WTC11 (cell line): ENCODE measurements at regions not wholly inside any gene's neighbourhood (a gene's known extent, or its start where the extent isn't known, plus 50 kb on each side); places are given as distances from the start of the nearest gene placed in this dataset.

Experiments used
- ATAC-seq: fragments of 200-7000 bp; cut with Tn5 transposase; 2 replicates; pipeline ENCODE4 v1.10.0; 2021; ENCODE audit warnings: mild to moderate bottlenecking, moderate library complexity
- CTCF ChIA-PET: fragments of 300-600 bp; sonication (Branson Sonifier 250); formaldehyde crosslinking; loops from one replicate; lab custom pipeline; 2021; ENCODE audit warnings: antibody characterized with exemption; lab: Charles Lee
- POLR2A ChIA-PET: fragments of 350-600 bp; sonication (Branson Sonifier 250); formaldehyde crosslinking; loops from one replicate; lab custom pipeline; 2021; ENCODE audit warnings: antibody characterized with exemption; lab: Charles Lee
- DNase-seq: peaks from one replicate; pipeline ENCODE4 v3.0.0; 2021; ENCODE audit warnings: low spot score
- H3K27ac Mint-ChIP-seq: 2 replicates; pipeline ENCODE4 v1.8.0; 2021; ENCODE audit warnings: mixed read lengths
- H3K27me3 Mint-ChIP-seq: 2 replicates; pipeline ENCODE4 v1.8.0; 2021; ENCODE audit warnings: low read depth, mild to moderate bottlenecking, moderate library complexity, mixed read lengths
- H3K36me3 Mint-ChIP-seq: 2 replicates; pipeline ENCODE4 v1.8.0; 2021; ENCODE audit warnings: mixed read lengths
- H3K4me1 Mint-ChIP-seq: 2 replicates; pipeline ENCODE4 v1.8.0; 2022; ENCODE audit warnings: mixed read lengths
- H3K4me3 Mint-ChIP-seq: 2 replicates; pipeline ENCODE4 v1.8.0; 2021; ENCODE audit warnings: mild to moderate bottlenecking, moderate library complexity, mixed read lengths
- H3K9me3 Mint-ChIP-seq: 2 replicates; pipeline ENCODE4 v1.8.0; 2021; ENCODE audit warnings: mixed read lengths
- ATF1 ChIP-seq: sonication (generic); formaldehyde crosslinking; IDR thresholded peaks from 2 replicates; pipeline ENCODE4 v1.8.1; 2023; ENCODE audit warnings: mild to moderate bottlenecking, moderate library complexity, missing genetic modification reagents
- ATF2 ChIP-seq: sonication (generic); formaldehyde crosslinking; IDR thresholded peaks from 2 replicates; pipeline ENCODE4 v1.8.1; 2022; ENCODE audit warnings: low read depth, missing genetic modification reagents, borderline replicate concordance
- E2F1 ChIP-seq: sonication (generic); formaldehyde crosslinking; IDR thresholded peaks from 2 replicates; pipeline ENCODE4 v1.8.0; 2022; ENCODE audit warnings: mild to moderate bottlenecking, missing genetic modification reagents
- FOXP1 ChIP-seq: sonication (generic); formaldehyde crosslinking; IDR thresholded peaks from 2 replicates; pipeline ENCODE4 v1.8.0; 2022; ENCODE audit warnings: missing genetic modification reagents, mild to moderate bottlenecking, moderate library complexity, borderline replicate concordance
- HMGA2 ChIP-seq: fragments of 250-450 bp; sonication (Bioruptor Pico); IDR thresholded peaks from 2 replicates; pipeline ENCODE4 v1.4.0; 2021; ENCODE audit warnings: mild to moderate bottlenecking, moderate library complexity
- IRF1 ChIP-seq: sonication (generic); formaldehyde crosslinking; IDR thresholded peaks from 2 replicates; pipeline ENCODE4 v1.8.0; 2023; ENCODE audit warnings: missing genetic modification reagents
- MAX ChIP-seq: sonication (generic); formaldehyde crosslinking; IDR thresholded peaks from 2 replicates; pipeline ENCODE4 v1.8.0; 2022; ENCODE audit warnings: mild to moderate bottlenecking, missing genetic modification reagents
- NFE2L1 ChIP-seq: sonication (generic); formaldehyde crosslinking; IDR thresholded peaks from 2 replicates; pipeline ENCODE4 v1.8.1; 2023; ENCODE audit warnings: missing genetic modification reagents
- PRRX2 ChIP-seq: fragments of 250-450 bp; sonication (Bioruptor Pico); IDR thresholded peaks from 2 replicates; pipeline ENCODE4 v1.8.0; 2021; ENCODE audit warnings: mild to moderate bottlenecking
- RORB ChIP-seq: fragments of 250-450 bp; sonication (Bioruptor Pico); IDR thresholded peaks from 2 replicates; pipeline ENCODE4 v1.9.0; 2021; ENCODE audit warnings: mild to moderate bottlenecking
- SMAD4 ChIP-seq: sonication (generic); formaldehyde crosslinking; IDR thresholded peaks from 2 replicates; pipeline ENCODE4 v1.8.0; 2022; ENCODE audit warnings: mild to moderate bottlenecking, missing genetic modification reagents
- SP1 ChIP-seq: sonication (generic); formaldehyde crosslinking; conservative IDR thresholded peaks from 2 replicates; pipeline ENCODE4 v1.8.1; 2022; ENCODE audit warnings: missing genetic modification reagents
- TCF7 ChIP-seq: sonication (generic); formaldehyde crosslinking; IDR thresholded peaks from 2 replicates; pipeline ENCODE4 v1.8.0; 2022; ENCODE audit warnings: mild to moderate bottlenecking, low read depth, missing genetic modification reagents, moderate library complexity
- TEAD4 ChIP-seq: sonication (generic); formaldehyde crosslinking; IDR thresholded peaks from 2 replicates; pipeline ENCODE4 v1.8.0; 2022; ENCODE audit warnings: mild to moderate bottlenecking, missing genetic modification reagents
- ZMAT4 ChIP-seq: fragments of 250-450 bp; sonication (Bioruptor Pico); IDR thresholded peaks from 2 replicates; pipeline ENCODE4 v1.9.0; 2021; ENCODE audit warnings: mild to moderate bottlenecking
- ZNF416 ChIP-seq: fragments of 250-450 bp; sonication (Bioruptor Pico); IDR thresholded peaks from 2 replicates; pipeline ENCODE4 v1.9.0; 2021; ENCODE audit warnings: mild to moderate bottlenecking, inconsistent platforms
- TF ChIP-seq, protein P1 (sequence below): fragments of 250-450 bp; sonication (Bioruptor Pico); conservative IDR thresholded peaks from 2 replicates; pipeline ENCODE4 v1.9.0; 2021; ENCODE audit warnings: mild to moderate bottlenecking
- TF ChIP-seq, protein P2 (sequence below): sonication (generic); formaldehyde crosslinking; IDR thresholded peaks from 2 replicates; pipeline ENCODE4 v1.8.1; 2022; ENCODE audit warnings: missing genetic modification reagents, borderline replicate concordance
- TF ChIP-seq, protein P3 (sequence below): sonication (generic); formaldehyde crosslinking; conservative IDR thresholded peaks from 2 replicates; pipeline ENCODE4 v1.8.1; 2022; ENCODE audit warnings: mild to moderate bottlenecking, missing genetic modification reagents

- peaks cover 22% of the 10 kb centered on the region for H3K36me3 Mint-ChIP-seq
- ATAC-seq (no peak), DNase-seq (no peak)
- H3K27me3 Mint-ChIP-seq = no peaks in the 10 kb centered on the region; the same call in 1 of the 2 replicates
- H3K4me1 Mint-ChIP-seq = no peaks in the 10 kb centered on the region
- TF ChIP-seq FOXP1 (no peak), IRF1 (no peak), ATF1 (CRISPR knock-in tag) (no peak), MAX (no peak), ZMAT4 (CRISPR knock-in tag) (no peak), ATF2 (CRISPR knock-in tag) (no peak), PRRX2 (CRISPR knock-in tag) (no peak), RORB (no peak), SP1 (CRISPR knock-in tag) (no peak), HMGA2 (CRISPR knock-in tag) (no peak), TEAD4 (CRISPR knock-in tag) (no peak), ZNF416 (CRISPR knock-in tag) (no peak), TCF7 (no peak), E2F1 (CRISPR knock-in tag) (no peak), NFE2L1 (no peak), SMAD4 (no peak)
- TF ChIP-seq, protein P1, sequence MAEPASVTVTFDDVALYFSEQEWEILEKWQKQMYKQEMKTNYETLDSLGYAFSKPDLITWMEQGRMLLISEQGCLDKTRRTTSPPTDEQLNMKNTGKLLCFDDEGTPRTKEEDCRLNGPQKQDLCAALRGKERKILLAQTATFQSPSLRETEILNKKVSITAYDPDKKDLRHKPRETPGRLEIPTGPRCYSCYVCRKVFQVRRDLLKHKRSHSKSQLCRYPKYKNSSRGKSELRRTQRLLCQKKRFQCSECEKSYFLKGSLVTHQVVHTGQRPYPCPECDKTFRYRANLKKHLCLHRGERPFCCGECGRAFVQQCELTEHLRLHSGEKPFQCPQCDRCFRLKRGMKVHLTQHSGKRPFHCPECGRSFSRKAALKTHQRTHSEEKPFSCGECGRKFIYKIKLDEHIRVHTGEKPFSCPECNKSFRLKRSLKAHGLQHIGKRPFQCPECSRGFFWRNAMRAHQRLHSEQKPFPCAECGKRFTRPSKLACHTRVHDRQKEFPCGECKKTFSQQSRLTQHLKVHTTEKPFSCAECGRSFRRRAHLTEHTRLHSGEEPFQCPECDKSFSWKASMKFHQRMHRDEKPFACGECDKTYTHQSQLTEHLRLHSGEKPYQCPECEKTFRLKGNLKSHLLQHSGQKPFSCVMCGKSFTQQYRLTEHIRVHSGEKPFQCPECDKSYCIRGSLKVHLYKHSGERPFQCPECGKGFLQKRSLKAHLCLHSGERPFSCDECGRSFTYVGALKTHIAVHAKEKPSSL (CRISPR knock-in tag) = no peak
- TF ChIP-seq, protein P2, sequence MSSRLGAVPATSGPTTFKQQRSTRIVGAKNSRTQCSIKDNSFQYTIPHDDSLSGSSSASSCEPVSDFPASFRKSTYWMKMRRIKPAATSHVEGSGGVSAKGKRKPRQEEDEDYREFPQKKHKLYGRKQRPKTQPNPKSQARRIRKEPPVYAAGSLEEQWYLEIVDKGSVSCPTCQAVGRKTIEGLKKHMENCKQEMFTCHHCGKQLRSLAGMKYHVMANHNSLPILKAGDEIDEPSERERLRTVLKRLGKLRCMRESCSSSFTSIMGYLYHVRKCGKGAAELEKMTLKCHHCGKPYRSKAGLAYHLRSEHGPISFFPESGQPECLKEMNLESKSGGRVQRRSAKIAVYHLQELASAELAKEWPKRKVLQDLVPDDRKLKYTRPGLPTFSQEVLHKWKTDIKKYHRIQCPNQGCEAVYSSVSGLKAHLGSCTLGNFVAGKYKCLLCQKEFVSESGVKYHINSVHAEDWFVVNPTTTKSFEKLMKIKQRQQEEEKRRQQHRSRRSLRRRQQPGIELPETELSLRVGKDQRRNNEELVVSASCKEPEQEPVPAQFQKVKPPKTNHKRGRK (CRISPR knock-in tag) = no peak
- TF ChIP-seq, protein P3, sequence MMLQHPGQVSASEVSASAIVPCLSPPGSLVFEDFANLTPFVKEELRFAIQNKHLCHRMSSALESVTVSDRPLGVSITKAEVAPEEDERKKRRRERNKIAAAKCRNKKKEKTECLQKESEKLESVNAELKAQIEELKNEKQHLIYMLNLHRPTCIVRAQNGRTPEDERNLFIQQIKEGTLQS (CRISPR knock-in tag) = no peak
- peaks cover 21% of the 10 kb centered on the region for H3K9me3 Mint-ChIP-seq
- H3K27ac Mint-ChIP-seq = no peak overlapping the region
- ChIA-PET CTCF (no interaction called here), POLR2A (no interaction called here)
- H3K4me3 Mint-ChIP-seq = no peak overlapping the region
Measured at GRCh38 chr22:48669986-48670716, 1157.5 kb downstream of the BRD1 start.
